ENCODE measurements at regions not wholly inside any gene's neighbourhood (a gene's known extent, or its start where the extent isn't known, plus 50 kb on each side); places are given as distances from the start of the nearest gene placed in this dataset.
"Not testable (repeated sequence)": the region's sequence is repeated elsewhere in the genome, so short reads cannot be mapped to it uniquely, and the experiment has no call there.

DNA sequence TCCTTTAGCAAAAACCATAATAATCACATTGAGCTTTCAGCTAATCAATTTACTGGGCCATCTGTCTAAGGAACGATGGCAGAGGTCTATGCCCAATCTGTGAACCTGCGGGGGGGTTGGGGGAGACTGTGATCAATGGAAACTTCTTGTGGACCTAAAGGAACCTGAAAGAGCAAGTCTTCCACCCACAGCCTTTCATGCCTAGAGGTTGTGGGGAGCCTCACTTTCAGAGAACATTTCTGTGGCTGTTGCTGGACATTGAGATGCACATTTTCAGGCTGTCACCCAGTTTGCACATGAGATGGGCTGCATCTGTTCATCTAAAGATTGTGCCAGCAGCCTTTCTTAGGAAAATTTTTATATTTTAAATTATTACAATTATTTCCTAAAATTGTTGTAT lies 310.0 kb upstream of the SPTLC3 start:
- DNase-seq = no peak

DNA sequence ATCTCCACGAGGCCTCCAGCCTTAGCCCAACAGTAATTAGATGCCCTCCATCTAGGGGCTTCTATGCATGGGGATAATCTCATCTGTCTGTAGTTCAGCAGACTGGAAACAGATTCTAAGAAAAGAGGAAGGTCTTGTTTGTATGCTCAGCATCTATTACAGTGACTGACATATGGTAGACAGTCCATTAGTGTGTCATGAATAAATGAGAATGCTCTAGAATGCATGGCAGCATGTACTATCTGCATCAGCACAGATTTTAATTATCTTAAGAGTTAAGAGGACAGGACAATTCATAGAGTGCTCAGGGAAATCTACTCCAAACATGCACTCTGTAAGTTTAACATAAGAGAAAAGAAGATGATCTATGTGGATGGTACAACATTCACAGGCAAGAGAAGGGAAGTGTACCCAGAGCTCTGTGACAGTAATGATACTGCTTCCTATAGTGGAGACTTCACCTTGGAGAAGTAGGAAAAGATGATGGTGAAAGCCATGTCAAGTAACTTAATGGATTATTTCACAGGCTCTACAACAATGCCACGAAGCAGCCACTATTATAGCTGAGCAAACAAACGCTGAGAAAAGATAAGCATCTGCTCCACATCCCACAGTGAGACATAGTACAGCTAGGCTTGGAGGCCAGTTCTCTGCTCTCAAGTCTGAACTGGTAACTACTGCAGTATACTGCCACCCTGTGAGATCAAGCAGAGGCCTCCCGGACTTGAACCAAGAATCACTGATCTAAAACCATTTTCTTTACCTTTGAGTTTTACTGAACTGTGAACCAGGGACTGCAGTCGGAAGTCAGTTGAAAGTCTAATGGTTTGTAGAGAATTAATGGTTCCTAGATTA lies 309.2 kb upstream of the SPTLC3 start:
- DNase-seq = peak; percentile 47 to 52

DNA sequence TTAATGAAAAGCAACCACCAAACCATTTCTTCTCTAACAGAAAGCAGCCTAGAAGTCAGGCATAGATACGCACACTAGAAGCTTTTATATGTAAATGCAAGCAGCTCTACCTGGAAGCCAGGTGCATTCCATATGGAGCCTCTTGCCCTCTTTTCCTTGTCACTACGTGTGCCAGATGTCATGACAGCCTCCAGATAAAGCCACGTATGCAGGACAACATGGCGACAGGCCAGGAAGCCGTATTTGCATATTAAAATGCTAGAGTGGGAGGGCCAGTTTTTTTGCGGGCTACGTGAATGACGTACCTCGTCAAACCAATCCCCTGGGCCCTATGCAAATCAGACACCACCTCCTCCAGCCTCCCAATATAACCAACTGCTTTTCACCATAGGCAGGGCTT lies 308.1 kb upstream of the SPTLC3 start:
- DNase-seq = peak in 1 of 2 experiments; percentile 22

DNA sequence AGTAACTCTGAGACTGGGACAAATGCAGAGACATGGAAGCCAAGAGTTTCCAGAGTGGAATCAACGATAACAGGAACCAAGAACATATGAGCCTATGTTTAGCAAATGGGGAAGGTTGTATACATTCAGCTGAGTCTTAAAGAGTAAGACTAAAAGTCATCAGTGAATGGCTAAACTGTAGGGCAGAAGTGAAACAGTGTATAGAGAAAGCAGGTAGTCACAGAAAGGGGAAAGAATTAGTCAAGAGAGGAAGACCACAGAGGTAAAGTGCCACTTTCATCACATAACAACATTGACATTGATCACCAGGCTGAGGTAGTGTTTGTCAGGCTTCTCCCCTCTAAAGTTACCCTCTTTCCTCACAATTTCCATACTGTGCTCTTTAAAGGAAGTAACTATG lies 306.5 kb upstream of the SPTLC3 start:
- no peak for DNase-seq

DNA sequence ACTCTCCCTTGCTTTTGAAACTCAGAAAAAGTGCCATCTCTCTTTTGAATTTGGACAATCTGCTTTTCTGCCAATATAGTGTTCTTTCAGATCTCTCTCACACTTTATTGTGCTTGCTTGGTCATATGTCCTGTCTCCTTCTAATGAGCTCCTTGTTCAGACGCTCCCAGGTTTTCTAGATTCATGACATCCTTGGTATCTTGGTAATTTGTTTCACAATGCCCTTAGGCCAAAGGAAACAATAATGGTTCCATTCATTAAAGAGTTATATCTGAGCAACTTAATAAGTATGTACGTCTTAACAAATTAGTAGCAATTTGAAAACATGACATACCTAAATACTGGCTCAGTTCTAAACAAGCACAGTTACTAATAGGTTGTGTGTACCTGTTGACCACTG lies 293.4 kb upstream of the SPTLC3 start:
- DNase-seq = no peak

DNA sequence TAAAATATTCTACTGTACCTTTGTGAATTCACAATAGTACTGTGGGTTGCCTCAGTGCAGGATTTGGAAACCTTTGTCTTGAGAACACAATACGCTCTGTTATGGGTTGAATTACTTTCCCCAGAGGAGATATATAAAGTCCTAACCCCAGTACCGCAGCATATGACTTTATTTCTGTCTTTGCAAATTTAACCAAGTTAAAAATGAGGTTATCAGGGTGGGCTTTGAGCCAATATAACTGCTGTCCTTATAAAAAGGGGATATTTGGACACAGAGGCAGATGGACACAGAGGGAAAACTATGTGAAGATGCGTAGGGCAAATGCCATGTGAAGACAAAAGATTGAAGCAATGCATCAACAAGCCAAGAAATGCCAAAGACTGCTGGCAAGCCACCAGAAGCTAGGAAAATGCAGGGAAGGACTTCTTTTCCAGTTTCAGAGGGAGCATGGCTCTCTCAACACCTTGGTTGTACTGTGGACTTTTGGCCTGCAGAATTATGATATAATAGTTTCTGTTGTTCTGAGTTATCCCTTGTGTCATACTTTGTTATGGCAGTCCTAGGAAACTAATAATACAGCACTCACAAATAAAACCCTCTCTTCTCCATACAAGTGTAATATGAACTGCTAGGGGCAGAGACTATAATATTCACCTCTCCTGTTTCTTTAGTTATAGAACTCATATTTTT lies 292.6 kb upstream of the SPTLC3 start:
- DNase-seq = no peak

DNA sequence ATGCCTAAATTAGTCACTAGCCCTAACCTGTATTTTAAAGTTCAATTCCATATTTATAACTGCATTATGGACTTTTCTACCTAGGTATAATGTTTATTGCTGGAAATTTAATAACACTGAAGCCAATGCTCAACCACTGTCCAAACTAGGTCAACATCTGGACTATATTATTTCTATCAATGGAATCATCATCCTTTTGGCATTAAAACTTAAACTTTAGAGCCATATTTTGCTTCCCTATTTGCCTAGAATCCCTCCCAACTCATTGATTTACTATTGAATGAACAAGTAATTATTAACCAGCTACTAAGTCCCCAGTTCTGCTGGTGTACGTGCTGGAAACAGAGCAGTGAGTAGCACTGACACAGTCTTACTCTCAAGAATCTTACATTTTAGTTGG lies 291.7 kb upstream of the SPTLC3 start:
- DNase-seq = no peak

DNA sequence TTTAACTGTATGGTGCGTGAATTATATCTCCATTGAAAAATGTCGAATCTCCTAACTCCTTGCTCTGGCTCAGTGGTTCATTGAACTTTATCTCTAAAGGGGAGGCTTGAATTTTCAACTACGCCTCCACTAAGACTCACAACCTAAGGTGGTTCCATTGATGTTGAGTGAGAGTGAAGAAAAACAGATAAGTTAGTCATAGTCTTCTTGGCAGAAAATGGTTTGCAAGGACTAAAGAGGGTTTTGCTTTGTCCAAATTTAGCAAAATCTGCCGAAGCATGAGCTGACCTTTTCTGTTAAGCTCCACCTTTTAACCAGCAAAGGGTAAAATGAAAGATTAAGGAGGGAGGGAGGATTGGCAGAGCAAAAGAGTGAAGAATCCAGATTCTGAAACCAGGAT lies 290.2 kb upstream of the SPTLC3 start:
- no peak for DNase-seq

DNA sequence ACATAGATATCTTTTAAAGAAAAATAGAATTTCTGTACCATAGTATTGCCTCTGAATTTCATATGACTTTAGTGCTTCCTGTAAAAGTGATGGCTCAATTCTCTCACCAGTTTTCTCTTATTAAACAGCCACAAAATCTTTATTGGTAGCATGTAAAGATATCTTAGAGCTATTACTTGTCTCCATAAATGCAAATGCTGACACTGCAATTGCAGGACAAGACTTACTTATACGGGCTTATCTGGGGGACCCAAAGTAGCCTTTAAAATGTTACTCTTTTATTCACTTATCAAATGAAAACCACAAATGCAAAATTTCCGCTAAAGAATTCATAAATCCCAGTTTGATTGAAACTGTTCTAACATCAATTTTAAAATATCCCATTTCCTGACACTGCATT lies 287.1 kb upstream of the SPTLC3 start:
- no peak for DNase-seq

DNA sequence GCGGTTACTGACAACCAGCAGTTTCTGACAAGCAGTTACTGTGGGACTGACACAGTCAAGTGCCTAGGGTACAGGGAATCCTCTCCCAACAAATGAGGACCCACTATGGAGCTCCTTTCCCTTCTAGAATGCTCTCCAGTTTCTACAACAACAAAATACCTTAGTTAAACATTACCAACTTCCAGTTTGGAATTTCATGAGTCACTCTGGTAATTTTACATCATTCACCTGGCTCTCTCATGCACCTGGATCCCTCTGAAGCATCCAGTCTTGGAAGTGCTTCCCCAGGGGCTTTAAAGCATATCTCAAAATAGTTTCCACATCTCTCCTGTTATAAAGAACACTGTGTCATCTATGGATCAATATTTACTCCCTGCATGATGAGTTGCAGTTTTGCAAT lies 286.7 kb upstream of the SPTLC3 start:
- no peak for DNase-seq

DNA sequence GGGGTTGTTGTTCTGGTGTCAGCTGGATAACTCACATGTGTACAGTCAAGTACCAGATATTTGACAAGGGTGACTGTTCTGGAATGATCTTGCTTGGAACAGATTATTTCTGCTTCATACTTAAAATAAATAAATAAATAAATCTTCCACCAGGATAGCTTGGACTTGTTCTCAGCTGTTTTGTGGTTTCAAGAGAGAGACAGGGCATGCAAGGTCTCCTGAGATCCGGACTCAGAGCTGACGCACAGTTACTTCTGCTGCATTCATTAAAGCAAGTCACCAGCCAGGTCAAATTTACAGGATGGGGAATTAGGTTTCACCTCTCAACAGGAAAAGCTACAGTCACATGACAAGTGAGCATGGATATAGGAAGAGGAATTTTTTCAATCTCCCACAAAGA lies 285.0 kb upstream of the SPTLC3 start:
- no peak for DNase-seq

DNA sequence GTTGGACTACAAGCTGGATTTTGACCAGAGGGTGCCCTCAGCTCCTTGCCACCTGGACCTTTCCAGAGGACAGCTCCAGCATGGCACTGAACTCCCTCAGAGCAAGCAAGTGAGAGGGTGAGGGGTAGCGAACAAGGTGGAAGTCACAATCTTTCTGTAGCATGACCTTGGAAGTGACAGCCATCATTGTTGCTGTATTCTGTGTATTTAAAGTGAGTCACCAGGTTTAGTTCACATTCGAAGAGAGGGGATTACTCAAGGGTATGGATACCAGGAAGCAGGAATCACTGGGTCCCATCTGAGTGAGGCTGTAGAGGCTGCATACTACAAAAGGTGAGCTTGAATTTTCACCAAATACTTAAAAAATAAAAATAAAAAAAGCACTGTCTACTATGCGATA lies 280.0 kb upstream of the SPTLC3 start:
- DNase-seq = no peak

DNA sequence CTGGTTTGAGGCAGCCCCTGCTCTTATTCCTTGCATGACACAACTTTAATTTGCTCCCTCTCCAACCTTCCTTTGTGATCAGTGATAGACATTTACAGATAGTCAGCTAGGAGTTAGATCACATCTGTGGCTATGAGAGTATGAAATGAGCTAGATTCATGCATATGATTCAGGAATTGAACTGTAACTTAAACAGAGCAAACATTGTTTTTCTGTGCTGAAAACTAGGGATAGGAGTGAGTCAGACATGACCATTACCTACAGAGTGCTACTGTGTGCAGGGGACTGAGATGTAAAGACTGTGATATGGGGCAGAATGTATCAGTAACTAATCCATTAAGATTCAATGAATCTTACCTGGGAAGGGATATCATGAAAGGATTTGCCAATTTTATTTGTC lies 279.4 kb upstream of the SPTLC3 start:
- no peak for DNase-seq

DNA sequence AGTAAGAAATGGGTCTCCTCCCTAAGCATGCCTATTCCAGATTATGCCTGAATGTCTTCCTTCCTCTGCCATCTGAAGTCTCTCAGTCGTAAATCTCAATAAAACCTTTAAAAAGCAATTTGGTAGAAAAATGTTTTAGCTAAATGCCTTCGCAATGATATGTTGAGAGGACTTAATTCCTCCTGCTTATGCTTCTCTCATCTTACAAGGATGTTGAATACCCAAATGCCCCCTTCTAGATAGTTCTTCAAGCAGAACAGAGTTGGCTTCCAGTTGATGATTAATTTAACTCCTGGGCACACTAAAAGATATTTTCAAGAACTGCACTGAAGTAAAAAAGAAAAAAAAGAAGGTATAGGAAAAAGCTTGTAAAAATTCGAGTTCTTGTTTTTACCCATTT lies 275.0 kb upstream of the SPTLC3 start:
- no peak for DNase-seq

DNA sequence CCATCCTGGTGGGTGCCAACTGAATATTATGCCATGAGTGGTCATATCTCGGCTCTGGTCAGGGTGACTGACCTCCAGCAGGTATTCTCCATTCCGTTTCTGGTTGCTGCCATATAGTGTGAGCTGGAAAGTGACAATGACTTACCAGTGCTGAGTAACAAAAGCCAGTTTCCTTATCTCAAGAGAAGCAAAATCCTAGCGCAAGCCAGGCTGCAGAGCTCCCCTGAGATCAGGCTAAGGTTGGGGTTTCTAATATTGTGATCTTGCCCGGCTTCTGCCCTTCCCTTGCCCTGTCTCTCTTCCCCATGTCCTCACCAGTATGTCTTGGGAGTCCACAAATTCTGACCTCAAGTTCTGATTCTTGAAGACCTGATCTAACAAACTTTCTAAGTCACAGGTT lies 271.3 kb upstream of the SPTLC3 start:
- DNase-seq = no peak

DNA sequence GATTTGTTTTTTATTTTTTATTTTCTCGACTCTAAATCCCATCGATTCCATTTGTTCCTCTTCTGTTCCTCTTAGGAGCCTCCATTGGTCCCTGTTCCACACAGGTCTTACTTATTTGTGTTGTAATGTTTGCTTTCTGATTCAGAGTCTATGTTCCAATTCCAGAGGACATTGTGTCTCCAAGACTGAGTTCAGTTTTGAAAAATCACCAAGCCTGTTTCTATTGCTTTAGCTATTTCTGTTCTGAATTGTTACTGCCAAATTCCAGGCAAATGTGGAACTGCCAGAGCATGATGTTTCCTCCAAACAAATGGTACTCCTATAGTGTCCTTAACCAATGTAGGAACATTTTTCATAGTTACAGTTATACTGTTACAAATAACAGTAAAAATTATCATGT lies 270.9 kb upstream of the SPTLC3 start:
- DNase-seq = no peak

DNA sequence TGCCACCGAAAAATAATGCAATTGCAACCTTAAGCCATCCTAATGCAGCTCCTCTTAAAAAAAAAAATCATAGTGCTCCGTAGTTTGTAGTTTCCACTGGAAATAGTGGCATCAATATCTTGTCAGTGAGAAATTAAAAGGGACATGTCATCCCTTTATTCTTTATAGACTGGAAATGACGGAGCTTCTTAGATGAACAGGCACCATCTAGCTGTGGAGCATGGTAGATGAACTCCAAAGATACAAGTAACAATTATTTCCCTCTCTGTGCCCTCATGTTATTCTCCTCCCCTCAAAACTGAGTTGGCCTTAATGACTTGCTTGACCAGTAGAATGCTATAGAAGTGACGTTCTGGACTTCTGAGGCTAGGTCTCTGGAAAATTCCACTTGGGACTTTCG lies 268.1 kb upstream of the SPTLC3 start:
- DNase-seq = peak in 1 of 2 experiments; percentile 15

DNA sequence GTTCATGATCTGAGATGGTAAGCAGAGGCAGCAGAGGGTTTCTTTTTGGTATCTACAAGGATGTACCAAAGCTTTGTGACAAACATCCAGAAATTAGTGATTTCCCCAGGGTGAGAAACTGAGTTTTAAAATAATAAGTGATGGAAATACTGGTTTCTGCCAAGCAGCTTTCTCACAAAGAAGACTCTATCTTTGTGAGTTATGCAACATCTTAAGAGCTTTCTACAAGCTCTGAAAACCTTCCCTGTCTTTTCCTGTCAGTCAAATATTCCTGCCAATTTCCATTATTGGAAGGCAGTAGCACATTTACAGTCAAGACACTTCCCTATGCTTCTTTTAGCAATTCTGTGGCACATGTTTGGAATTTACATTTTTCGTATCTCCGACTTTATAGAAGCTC lies 264.7 kb upstream of the SPTLC3 start:
- DNase-seq = no peak

DNA sequence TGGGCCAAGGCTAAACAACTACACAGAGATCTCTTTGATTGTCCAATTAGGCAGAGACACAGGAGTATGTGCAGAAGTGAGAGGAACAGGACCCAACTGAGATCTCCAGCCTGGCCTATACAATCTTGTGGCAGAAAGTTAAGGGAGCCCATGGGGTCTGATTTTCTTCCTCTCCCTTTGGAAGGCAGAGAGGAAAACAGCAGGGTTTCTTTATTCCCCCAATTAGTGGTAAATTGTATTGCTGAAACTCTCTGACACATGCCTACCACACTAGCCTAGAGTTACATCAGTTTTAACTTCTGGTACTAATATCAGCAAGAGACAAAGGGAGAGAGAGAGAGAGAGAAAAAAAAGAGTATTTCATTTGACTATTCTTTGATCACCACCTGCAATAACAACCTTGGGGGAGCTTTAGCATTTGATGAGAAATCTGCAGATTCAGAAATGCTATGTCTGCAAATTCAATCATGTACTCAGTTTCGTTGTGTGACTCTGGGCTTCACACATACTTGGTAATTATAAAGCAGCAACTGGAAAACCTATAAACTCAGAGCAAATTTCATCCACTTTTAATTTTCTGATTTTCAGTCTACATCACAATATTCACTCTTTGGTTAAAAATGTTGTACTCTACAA lies 260.3 kb upstream of the SPTLC3 start:
- no peak for DNase-seq

DNA sequence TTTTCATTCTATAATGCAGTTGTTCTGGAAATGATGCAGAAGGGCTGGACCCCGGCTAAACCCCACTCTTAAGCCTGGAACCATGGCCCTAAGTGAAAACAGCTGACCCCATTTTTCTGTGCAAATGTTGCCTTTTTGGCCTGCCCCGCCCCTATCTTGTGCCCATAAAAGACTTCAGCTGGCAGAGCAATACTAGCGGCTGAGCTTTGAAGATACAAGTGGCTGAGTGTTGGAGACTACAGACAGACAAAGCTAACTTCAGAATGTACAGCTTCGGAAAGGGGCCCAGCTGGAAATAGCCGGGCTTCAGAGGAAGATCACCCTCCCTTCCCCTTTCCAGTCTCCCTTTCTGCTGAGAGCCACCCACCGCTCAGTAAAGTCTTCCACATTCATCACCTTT lies 258.6 kb upstream of the SPTLC3 start:
- no peak for DNase-seq

DNA sequence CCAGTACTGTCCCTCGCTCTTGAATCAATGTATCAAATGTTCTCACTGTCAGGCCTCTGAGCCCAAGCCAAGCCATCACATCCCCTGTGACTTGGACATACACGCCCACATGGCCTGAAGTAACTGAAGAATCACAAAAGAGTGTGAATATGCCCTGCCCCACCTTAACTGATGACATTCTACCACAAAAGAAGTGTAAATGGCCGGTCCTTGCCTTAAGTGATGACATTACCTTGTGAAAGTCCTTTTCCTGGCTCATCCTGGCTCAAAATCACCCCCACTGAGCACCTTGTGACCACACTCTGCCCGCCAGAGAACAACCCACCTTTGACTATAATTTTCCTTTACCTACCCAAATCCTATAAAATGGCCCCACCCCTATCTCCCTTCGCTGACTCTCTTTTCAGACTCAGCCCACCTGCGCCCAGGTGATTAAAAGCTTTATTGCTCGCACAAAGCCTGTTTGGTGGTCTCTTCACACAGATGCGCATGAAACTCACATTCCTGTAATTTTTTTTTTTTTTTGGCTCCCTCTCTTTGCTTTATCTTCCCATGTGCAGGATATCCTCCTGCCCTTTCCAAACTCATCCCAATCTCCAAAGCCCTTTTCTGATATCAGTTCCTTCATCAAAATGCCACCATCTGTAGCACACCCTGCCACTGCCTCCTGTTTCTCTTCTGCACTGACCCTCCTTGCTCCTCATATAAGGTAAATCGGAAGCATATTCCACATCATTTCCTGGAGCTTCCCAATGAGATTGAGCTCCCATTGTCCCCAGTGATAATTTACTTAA lies 255.7 kb upstream of the SPTLC3 start:
- not testable (repeated sequence) for DNase-seq

DNA sequence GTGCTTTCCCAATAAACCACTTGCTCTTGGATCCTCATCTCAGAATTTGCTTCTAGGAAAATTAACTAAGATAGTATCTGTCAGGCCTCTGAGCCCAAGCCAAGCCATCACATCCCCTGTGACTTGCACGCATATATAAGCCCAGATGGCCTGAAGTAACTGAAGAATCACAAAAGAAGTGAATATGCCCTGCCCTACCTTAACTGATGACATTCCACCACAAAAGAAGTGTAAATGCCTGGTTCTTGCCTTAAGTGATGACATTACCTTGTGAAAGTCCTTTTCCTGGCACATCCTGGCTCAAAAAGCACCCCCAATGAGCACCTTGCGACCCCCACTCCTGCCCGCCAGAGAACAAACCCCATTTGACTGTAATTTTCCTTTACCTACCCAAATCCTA lies 255.0 kb upstream of the SPTLC3 start:
- DNase-seq = not testable (repeated sequence)

DNA sequence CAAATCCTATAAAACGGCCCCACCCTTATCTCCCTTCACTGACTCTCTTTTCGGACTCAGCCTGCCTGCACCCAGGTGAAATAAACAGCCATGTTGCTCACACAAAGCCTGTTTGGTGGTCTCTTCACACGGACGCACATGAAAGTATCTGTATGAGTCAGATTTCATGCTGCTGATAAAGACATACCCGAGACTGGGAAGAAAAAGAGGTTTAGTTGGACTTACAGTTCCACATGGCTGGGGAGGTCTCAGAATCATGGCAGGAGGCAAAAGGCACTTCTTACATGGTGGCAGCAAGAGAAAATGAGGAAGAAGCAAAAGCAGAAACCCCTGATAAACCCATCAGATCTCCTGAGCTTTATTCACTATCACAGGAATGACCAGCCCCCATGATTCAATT lies 249.3 kb upstream of the SPTLC3 start:
- not testable (repeated sequence) for DNase-seq

Data from NCI-H526 (cell line).